GM18861 (cell line): ENCODE measurements at regions not wholly inside any gene's neighbourhood (a gene's known extent, or its start where the extent isn't known, plus 50 kb on each side); places are given as distances from the start of the nearest gene placed in this dataset.
"Not testable (repeated sequence)": the region's sequence is repeated elsewhere in the genome, so short reads cannot be mapped to it uniquely, and the experiment has no call there.

Experiments
- ATAC-seq: cut with Tn5 transposase; IDR thresholded peaks from one replicate; pipeline ENCODE4 v1.9.1; 2021; ENCODE audit not compliant: unreplicated experiment

DNA sequence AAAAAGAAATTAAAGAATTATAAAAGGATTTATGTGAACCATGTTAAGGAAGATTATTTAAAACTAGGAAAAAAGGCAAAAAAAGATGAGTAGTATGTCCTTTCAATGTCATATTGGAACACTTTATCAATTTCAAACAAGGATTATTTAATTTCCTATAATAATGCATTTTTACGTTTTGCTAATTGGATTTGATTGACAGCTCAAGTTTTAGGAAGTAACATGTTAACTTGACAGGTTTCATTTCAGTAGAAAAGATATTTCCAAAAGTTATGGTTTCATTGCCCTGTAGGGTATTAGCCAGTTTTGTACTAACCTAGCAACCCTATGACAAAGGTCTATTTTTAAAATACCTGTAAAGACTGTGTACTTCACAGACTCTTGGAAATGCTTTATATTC lies 379.6 kb upstream of the ZFP42 start:
- ATAC-seq: no peak

DNA sequence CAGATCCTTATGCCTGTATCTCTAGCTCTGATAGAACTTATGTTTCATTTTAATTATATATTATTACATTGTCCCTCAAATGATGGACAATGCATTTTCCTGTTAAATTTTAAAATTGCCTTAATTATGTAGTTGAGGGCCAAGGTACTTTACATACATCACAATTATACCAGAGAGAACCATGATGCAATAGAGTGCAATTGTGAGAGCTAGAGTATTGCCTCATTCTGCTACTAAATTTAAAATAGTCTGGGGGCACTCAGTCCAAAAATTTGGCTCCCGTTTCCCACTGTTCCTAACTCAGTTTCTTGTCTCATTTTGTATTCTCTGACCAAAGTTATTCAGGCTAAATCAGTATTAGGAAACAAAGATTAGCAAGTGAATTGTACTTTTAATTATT lies 378.5 kb upstream of the ZFP42 start:
- ATAC-seq: no peak

DNA sequence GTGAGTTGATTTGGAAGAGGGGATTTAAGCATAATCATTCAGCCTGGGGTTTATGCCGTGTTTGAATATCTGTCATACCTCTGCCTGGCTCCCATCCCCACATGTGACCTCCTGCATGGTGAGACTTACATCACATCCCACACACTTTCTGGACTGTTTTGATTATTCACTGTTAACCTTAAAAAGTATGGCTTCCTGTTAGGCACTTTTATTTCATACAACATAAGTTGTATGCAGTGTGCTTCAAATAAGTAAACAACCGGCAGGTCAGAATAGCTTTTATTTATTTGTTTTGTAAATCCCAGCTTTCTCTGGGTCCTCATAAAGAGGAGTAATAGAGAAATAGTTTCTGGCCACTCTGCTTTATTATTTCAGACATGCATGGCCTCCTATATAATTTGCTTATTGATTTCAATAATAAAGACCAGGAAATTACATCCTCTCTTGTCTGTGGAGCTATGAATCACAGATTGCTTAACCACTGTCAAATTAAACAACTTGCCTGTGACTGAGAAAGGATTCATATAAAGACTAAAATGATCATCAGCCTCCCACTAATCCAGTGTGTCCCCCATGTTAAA lies 376.8 kb upstream of the ZFP42 start:
- no peak for ATAC-seq

DNA sequence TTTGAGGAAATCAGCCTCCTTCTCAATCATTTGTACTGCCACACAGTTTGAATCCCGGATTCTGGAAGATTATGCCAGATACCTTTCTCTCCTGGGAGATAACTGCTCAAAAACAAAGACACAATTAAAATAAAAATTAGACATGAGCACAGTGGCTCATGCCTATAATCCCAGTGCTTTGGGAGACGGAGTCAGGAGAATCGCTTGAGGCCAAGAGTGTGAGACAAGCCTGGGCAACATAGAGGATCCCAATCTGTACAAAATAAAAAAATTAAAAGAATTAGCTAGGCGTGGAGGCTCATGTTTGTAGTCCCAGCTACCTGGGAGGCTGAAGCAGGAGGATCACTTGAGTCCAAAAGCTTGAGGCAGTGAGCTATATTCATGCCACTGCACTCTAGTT lies 376.3 kb upstream of the ZFP42 start:
- ATAC-seq: no peak

DNA sequence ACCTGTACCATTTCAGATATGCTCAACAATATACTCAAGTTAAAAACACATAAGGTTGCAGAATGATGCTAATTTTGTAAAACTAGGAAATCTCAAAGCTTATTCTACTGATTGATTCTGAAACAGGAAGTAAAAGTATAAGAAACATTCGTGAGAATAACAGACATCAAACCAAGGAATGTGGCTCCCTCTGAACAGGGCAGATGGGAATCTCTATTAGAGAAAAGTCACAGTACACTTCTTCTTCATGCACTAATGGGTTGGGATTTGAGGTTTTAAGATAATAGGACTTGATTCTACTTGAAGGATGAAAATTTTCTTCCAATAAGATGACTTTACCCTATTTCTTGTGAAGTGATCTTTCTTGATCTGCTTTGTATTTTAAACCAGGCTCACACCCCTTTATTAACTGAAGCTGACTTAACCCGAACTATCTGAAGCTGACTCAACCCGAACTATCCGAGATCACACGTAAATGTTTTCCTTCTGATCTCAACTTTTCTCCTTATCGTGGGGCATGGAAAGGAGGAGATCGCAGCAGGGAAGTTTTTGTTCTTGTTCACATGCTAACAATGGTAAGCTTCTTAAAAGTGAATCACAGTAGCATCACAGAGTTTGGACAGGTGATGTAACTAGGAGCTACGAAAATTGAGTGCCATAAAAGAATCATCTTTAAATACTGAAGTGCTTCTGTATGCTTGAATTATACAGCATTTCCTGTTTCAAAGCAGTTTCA lies 363.1 kb upstream of the ZFP42 start:
- ATAC-seq: no peak

DNA sequence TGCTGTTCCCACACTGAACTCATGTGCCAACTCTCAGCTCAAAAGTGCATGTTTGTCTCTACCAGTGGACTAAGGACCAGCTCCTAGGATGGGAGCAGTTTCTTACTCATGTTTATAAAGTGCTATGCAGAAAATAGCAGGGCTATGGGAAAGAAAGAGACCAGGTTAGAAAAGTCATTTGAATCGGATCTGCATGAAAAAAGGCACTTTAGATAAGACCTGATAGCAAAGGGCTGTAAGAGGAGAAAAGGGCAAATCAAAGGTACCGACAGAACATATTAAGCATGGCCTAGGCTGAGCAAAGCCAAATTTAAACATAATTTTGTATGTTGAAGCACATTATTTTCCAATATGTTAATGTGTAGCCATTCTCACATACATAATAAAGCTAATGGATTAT lies 362.3 kb upstream of the ZFP42 start:
- ATAC-seq: no peak

DNA sequence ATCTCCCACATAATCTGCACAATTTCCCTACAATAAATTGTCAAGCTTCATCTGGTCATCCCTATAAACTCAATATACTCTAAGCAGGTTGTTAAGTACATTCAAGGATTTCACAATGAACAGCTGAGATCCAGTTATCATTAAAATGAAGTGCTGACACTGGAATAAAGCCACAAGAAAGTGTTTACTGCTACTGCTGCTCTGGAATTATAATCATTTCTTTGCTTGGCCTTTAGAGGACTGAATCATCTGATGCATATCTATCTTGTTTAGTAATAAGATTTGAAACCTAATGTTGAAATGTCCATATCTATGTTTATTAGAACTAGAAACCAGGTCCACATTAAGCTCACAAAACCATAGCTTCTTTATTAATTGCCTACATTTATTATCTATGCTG lies 338.6 kb upstream of the ZFP42 start:
- ATAC-seq: no peak

DNA sequence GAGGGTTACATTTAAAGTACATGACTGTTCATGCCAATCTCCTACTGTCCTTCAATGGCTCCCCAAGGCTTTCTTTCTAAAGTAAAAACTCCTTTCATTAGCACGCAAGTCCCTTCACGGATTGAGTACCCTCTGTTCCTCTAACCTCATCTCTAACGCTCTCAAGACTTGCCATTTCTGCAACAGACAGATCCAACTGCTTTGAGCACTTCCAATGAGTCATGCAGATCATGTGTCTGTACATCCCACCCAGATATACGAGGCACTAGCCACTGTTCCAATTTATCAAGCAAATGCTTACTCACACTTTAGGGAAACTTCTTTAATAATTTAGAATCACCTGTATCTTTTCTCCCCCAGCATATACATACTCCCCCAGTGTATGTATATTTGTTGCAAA lies 332.5 kb upstream of the ZFP42 start:
- ATAC-seq: no peak

DNA sequence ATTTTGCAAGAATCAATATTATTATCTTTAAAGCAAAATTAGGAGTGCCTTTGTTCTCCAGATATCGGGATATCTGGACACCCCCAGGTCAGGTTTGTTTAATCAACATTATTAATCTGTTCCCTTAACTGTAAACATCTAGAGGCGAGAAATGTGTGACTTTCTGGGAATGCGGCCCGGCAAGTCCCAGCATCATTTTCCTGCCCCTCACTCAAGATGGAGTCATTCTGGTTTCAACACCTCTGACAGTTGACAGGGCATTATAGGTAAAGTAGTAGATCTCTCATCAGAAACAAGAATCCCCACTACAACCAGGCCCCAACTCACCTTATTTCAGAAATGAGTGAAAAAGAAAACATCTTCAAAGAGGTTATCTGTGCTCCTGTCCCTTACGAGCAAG lies 331.6 kb upstream of the ZFP42 start:
- ATAC-seq: no peak

DNA sequence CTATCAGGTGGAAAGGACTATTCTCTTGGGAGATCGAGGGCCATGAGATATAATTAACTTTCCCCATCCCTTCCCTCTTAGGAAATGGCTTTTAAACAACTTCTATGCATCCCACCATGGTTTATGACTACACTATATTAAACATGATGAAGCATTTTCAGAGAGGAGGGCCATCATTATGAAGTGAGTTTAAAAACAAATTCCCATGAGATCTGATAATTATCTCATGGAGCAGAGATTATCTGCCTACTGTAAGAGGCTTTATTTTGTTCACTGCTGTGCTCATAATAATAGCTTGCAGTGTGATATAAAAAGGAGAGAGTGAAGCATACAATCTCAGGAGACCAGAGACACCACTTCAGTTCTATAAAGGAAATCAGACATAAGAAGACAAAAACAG lies 330.5 kb upstream of the ZFP42 start:
- ATAC-seq: no peak

DNA sequence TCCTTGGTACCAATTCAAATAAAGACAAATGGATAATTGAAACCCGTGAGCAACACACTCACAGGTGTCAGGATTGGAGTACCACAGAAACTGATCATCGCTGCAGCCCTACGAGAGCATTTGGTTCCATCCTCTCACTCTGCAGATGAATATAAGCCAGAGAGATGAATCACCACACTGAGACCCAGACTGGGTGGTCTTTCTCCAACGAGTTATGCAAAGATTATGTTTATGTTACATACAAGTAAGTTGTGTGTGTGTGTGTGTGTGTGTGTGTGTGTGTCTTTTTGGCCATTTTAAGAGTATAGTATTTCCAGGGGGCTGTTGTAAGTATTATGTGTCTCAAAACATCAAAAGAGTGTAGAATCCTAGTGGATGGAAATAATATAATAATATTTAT lies 329.5 kb upstream of the ZFP42 start:
- ATAC-seq: no peak

DNA sequence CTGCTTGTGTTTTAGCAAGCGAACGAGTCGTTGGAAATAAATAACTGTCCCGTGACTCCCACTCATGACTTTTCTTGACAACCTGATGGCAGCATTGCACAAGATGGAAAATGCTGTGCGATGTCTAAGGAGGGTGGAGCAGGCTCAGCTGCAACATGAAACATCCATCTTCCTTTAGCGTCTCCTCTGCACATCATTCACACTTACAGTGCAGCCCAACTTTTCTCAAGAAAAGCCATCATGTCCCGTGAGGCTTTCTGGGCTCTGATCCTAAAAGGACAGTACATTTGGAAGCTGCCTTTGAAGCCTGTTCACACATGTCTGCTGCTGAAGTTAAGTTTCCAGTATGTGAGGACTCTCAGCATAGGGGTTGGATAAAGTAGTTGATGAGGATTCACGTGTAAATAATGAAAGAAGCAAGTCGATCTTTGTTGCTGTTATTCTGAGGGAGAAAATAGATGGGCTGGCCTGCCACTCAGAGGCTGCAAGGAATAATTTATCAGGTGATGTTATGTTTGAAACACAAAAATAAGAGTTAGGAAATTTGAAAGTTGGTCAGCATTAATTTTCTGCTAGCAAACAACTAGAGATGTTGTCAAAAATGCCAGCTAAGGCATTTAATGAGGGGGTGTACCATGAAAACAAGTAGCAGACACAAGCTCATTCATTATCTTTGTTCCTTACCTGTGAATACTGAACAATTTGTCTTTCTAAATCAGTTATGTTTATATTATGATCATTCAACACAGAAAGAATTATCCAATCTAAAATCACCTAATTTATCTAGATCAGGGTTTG lies 328.7 kb upstream of the ZFP42 start:
- ATAC-seq: no peak

DNA sequence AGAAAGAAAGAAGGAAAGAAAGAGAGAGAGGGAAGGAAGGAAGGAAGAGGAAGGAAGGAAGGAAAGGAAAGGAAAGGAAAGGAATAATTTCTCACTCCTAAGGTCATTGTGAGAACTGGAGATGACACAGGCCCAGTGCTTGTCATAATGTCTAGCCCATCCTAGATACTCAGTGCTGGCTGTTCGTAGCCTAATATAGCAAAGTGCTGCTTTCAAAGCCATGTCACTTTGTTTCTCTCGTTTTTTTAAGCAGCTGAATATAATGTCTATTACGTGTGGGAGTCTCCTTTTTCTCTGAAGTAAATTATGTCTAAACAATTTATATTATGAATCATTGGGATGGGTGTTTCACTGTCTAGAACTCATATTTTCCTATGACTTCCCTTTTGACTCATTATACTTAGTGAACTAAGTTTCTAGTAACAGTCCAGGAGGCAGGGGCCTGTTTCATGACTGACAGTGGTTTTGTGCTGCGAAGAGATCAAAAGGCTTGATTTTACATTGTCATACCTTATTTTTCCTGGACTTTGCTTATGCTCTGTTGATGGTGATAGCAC lies 327.0 kb upstream of the ZFP42 start:
- no peak for ATAC-seq

DNA sequence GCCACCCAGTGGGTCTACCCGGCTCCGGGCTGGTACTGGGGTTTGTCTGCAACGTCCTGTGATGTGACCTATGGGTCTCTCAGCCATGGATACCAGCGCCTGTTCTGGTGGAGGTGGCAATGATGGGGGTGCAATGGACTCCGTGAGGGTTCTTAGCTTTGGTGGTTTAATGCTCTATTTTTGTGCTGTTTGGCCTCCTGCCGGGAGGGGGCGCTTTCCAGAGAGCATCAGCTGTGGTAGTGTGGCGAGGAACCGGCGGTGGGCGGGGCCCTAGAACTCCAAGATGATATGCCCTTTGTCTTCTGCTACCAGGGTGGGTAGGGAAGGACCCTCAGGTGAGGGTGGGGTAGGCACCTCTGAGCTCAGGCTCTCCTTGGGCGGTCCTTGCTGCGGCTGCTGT lies 324.1 kb upstream of the ZFP42 start:
- not testable (repeated sequence) for ATAC-seq

DNA sequence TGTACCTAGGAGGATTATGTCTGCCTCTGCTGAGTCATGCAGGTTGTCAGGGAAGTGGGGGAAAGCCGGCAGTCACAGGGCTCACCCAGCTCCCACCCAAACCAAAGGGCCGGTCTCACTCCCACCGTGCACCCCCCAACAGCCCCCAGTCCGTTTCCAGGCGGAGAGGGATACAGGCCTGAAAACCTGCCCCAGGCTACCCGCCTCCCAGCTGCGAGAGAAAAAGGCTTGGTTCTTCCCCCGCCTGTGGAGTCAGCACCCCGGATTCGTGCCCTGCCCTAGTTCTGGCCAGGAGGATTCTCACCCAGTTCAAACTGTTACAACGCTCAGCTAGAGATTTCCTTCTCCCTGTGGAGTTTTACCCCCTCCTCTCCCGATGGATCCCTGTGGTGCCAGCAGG lies 323.6 kb upstream of the ZFP42 start:
- ATAC-seq: not testable (repeated sequence)

DNA sequence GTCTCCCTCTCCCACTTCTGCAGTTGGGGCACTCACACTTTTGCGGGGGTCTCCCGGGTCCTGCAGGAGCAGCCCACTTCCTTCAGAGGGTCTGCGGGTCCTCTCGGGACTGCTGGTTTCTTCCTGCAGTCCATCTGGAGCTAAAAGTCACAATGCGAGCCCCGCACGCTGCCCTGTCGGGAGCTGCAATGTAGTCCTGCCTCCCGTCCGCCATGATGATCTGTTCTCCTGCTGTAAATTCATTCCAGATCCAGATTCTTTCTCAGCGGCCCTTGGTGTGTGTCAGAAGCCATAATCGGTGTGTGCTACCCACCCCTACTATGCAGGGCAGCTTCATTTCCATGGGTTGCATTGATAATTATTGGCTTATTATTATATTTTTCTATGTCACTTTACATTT lies 323.0 kb upstream of the ZFP42 start:
- not testable (repeated sequence) for ATAC-seq

DNA sequence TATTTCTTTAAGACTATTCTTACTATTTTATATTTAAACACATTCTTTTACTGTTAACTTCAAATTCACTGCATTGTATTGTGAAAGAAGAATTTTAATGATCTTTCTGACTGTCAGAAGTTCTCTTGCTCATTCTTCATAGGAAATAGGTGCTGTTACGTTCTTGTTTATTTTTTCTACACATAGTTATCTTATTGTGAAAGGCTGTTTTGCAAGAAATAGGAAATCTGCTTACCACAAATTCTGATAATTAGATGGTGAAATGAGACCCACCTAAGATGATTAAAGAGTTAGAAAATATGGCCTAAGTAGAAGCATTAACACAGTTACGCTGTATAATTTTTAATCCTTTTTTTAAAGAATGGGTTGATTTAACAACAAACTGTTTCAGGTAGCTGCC lies 316.1 kb upstream of the ZFP42 start:
- ATAC-seq: no peak

DNA sequence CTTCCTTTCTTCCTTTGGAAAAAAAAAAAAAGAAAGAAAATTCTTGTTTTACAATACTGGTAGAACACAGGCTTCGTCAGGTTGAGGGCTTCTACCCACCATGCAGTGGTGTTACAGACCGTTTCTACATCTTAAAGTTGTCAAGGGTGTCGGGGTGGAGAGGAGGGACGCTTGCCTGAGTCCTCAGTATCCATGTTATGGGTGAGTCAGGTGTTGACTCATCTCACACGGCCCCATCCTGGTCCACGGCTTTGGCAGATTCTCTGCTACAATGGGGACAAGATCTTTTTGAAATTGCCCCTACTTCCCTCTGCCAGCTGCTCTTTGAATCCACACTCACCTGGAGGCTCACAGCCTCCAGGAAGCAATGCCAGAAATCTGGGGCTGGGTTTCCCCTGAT lies 310.3 kb upstream of the ZFP42 start:
- ATAC-seq: no peak

DNA sequence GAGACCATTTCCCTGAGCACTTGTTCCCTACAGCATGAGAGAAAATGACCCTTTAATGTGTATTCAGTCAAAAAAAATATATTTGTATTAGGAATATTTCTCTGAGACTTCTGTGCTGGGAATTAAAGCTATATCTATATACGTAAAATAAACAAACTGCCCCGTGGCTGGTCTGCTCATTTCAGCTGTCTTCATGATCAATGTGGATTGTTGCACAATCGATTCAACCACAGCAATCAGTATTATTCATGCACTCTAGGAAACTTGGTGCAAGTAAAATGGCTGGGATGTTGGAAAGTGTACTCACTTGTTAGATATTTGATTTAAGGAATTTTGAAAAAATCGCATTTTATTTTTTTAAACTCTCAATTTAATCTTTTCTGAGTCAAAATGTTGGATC lies 307.9 kb upstream of the ZFP42 start:
- no peak for ATAC-seq

DNA sequence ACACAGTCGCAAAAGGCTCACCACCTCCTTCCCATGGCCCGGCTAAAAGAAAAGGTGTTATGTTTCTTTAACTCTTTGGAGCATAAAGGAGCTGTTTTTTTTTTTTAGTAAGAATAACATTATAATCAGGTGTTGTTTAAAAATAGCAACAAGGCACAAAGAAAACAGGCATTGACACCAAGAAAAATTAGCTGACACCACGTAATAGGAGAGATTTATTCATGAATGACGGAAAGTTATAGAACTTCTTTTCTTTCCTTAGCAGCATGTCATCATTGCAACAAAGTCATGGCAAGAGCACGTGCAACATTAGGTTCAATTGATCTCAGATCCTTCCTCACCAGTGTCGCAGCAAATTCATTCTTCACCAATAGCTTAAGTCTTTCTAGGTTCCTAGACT lies 302.9 kb upstream of the ZFP42 start:
- ATAC-seq: no peak

DNA sequence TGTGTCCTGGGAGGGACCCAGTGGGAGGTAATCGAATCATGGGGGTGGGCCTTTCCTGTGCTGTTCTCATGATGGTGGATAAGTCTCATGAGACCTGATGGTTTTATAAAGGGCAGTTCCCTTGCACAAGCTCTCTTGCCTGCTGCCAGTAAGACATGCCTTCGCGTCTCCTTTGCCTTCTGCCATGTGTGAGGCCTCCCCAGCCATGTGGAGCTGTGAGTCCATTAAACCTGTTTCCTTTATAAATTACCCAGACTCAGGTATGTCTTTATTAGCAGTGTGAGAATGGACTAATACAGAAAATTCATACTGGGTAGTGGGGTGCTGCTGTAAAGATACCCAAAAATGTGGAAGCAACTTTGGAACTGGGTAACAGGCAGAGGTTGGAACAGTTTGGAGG lies 300.0 kb upstream of the ZFP42 start:
- not testable (repeated sequence) for ATAC-seq

DNA sequence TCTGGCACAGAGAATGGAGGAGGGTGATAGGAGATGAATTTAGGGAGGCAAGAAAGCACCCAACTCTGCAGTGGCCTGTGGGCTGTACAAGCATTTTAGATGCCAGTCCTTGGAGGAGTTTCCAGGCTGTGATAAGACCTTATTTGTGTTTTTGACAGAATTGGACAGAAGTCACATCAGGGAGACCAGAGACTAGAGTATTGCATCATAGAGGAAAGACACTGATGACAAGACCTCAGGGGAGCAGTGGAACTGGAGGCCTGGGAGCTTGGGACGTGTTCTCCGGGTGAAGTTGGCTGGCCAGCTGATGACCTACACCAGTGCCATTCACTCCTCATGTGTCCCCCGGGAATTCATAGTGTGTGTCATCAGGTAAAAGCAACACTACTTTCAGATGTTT lies 284.0 kb upstream of the ZFP42 start:
- no peak for ATAC-seq
